GM19193 (cell line): ENCODE measurements at regions not wholly inside any gene's neighbourhood (a gene's known extent, or its start where the extent isn't known, plus 50 kb on each side); places are given as distances from the start of the nearest gene placed in this dataset.

Experiments
- POLR2A ChIP-seq: IDR thresholded peaks from 4 replicates; pipeline ENCODE4 v1.6.1; 2011; ENCODE audit not compliant: insufficient read depth, insufficient read length; ENCODE audit errors: extremely low read depth

GRCh38 chr2:144607099-144607498 is 87.2 kb upstream of the ZEB2 start:
- TF ChIP-seq POLR2A: no peak

GRCh38 chr2:144606466-144607095 is 86.7 kb upstream of the ZEB2 start:
- TF ChIP-seq POLR2A: no peak

DNA sequence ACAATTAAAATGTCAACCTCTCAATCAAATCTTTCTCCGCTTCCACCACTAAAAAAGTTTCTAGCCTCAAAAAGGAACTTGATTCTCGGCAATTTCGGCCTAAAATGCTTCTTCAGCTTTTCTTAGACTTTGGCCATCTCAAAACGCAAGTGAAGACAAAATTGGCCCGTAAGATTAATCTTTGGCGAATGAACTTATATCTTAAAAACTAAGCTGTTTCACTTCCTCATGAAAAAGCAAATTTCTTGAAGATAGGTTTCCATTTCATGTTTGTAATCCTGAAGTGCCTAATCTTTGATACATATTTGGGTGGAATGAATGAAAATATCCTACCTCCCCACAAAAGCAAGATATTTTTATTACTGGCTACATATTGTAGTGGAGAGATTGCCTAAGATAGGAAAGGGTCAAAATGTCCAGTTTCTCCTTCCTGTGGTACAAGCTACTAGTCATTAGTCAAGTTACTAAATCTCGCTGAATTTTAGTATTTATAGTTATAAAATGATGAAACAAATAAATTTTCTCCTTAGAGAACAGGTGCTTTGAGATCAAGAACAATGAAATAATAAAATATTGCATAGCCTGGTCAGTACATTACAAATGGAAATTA is 85.4 kb upstream of the ZEB2 start:
- TF ChIP-seq POLR2A: no peak

DNA sequence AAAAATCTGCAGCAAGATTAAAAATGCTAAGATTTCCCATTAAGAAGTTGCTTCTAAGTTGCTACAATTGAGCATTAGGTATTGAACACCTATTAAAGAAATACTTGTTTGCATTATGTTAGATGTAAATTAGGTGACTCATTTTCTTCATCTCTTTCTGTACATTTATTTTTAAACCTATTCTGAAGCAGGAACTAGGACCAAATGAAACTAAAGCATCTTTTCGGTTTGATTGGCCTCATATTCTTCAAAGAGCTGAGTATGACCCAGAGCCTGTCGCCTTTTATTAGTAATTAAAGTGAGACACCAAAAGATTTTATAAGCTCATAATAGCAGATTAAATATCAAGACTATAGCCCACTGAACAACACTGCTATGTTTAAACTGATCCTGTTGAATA is 83.4 kb upstream of the ZEB2 start:
- TF ChIP-seq POLR2A: no peak

DNA sequence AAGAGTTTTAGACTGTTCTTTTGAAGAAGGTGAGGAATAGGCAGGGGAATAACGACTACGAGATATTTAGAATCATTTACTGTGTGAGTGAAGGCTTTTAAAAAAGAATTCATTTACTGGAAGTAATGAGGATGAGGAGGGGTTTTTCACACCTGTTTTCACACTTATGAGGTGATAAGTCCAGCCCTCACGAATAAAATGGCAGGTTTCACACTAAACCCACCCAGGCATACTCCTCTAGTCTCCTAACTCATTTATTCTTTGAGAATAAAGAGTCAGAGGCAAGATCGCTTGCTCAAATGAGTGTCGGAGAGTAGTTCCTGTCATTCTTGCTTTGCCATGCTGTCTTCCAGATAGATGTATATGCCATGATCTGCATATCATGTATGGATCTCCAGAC is 79.0 kb upstream of the ZEB2 start:
- no peak for TF ChIP-seq POLR2A

- TF ChIP-seq POLR2A: no peak
Observed at GRCh38 chr2:144597894-144598593, 78.1 kb upstream of the ZEB2 start.

DNA sequence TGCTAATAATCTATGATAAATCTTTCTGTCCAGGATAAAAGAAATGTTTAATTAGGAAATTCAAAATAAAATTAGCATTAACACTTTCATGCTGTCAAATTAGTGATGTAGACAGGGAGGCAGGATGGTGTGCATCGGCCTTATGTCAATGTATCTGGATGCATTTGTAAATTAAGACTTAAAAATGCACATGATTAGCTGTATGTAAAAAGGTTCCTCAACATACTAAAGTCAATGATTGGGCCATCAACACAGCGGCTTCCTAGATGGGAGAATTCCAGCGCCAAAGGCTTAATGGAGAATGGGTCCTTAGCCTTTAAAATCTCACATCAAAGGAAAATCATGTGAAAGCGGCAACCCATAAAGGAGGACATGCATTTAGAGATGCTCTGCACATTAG is 77.5 kb upstream of the ZEB2 start:
- TF ChIP-seq POLR2A: no peak

DNA sequence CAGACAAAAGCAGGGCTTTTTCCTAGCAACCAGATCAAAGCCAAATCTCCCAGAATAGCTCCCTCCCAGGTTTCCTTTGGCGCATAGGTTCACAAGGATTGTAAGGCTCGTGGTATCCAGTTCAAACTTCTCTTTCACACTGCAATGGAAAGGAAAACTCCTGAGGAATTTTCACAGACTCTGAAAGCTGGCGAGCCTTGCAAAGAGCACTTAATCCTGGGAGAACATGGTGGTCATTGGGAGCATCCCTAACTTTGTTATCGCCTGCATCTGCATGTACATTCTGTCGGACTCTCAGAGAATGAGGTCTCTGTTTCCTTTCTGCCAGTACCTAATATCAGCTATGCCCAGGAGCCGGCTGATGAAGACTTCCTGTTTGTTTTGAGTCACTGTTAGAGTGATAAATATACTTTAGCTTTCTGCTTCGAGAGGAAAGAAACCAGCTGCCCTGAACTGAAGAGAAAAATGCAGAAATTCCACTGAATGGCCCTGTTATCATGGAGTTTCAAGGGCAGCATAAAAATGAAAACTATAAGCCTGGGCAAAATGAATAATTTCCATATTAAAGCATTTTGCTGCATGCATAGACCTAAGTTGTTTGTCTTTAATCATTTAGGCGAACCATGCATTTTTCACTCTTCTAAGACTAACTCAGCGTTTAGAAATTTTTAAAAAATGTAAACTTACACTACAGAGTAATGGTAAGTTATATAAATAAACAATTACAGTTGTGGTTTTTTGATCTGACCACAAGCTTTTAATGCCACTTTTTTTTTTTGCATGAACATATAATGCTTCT is 76.4 kb upstream of the ZEB2 start:
- no peak for TF ChIP-seq POLR2A

DNA sequence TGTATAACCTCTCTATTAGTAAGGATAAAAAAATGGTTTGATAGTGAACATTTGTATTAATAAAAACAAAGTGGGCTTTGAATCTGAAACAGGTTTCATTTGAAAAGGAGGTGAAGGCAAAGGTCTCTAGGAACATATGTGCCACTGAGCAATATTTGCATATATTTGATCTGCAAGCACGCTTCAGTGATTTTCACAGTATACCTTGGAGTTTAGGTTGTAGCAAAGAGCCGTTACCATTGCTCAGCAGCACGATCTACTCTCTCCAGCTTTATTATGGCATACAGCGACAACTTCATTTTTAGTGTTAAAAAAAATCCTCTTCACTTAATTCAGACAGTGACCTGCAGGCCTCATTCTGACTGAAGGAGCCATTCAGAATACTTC is 75.8 kb upstream of the ZEB2 start:
- no peak for TF ChIP-seq POLR2A

GRCh38 chr2:144595279-144595678 is 75.4 kb upstream of the ZEB2 start:
- TF ChIP-seq POLR2A: no peak

- no peak for TF ChIP-seq POLR2A
Observed at GRCh38 chr2:144593803-144594202, 73.9 kb upstream of the ZEB2 start.

DNA sequence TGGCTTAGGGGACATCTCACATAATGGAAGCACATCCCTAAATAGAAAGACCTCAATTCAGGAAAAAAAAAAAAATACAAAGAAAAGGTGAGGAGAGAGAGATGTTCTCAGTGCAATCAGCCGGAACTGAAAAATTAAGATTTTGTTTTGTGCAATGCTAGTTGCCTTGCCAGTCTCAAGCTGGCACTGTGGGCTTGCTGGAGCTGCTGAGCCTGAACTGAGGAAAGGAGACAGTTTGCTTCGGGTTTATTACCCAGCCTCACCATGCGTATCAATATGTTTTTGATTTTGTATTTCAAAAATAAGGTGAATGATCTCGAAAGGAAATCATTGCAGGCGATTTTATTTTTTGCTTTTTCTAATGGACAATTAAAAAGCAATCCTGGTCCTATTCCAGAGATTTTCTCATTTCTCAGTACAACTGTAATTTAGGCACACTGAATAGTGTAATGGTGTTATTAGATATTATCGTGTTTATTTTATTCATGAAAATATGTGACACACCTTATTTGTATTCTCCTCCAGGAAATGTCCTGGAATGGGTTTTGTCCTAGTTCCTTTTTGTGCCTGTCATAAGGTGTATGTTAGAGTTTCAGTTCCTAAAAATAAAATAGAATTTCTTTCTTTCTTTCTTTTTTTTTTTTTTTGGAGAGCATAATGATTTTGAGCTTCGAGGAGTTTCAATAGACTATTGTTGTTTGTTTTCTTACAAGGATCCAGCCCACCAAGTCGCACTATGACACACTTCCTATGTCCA is 72.8 kb upstream of the ZEB2 start:
- no peak for TF ChIP-seq POLR2A

GRCh38 chr2:144587306-144587705 is 67.4 kb upstream of the ZEB2 start:
- no peak for TF ChIP-seq POLR2A

DNA sequence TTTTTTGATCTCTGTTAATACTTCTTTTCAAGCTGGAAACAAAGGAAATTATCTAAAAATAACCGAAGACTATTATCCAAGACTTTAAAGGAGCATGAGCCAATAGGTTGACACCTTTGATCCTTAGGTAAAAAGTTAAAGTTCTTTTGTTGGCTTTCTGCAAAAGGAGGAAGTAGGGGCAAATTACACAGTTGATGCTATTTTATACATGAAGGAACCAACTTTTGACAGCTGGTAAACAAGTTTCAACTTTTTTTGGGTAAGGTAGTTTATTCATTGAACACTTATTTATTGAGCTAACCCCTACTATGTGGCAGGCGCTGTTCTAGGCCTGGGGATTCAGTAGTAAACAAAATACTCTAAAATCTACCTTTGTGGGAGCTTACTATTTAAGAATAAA is 66.6 kb upstream of the ZEB2 start:
- TF ChIP-seq POLR2A: no peak
